HG02759 (cell line): ENCODE measurements at regions not wholly inside any gene's neighbourhood (a gene's known extent, or its start where the extent isn't known, plus 50 kb on each side); places are given as distances from the start of the nearest gene placed in this dataset.

ENCODE experiments used
- ATAC-seq: cut with Tn5 transposase; IDR thresholded peaks from one replicate; pipeline ENCODE4 v1.9.1; 2021; ENCODE audit warnings: mild to moderate bottlenecking, moderate library complexity; ENCODE audit not compliant: unreplicated experiment

GRCh38 chr11:97968071-97968470 lies 1052.7 kb upstream of the CNTN5 start:
- ATAC-seq: no peak

DNA sequence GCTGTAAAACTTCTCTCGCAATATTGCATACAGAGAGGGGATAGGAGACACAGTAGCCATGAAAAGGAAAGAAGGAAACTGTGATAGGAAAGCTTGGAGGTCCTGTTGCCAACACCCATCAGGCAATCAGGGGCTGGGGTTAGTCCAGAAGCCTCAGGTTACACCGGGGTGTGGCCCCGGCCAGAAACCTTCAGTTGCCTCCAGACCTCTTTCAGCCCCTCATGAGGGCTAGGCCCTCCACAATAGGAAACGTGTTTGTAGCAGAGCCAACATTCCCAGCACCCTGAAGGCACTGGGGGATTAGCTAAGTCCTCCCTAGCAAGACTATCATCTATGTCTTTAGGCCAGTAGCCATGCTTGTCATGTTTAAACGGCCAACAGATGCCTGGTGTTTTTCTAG lies 1048.0 kb upstream of the CNTN5 start:
- ATAC-seq: no peak

DNA sequence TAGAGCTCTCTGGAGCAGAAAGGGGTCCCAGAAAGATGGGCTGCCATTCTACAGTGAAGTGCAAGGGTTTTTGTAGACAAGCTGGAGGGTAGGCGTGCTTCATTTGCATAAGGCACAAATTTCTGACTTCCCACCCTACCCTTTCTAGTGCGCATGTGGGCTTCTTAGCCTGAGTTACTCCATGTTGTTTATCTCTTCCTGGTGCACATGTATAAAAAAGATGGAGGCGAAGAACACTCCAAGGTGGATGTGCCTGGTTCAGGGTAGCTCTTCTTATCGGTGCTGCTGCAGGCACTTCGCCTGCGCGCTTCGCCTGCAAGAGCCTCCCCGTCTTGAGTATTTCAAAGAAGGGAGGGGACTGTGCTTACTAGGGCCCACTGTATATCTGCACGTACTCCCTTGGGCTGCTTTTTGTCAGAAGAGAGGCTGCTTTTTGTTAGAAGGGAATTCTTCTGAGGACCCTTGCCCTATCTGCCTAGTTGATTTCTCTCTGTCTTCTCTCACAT lies 1047.3 kb upstream of the CNTN5 start:
- no peak for ATAC-seq

DNA sequence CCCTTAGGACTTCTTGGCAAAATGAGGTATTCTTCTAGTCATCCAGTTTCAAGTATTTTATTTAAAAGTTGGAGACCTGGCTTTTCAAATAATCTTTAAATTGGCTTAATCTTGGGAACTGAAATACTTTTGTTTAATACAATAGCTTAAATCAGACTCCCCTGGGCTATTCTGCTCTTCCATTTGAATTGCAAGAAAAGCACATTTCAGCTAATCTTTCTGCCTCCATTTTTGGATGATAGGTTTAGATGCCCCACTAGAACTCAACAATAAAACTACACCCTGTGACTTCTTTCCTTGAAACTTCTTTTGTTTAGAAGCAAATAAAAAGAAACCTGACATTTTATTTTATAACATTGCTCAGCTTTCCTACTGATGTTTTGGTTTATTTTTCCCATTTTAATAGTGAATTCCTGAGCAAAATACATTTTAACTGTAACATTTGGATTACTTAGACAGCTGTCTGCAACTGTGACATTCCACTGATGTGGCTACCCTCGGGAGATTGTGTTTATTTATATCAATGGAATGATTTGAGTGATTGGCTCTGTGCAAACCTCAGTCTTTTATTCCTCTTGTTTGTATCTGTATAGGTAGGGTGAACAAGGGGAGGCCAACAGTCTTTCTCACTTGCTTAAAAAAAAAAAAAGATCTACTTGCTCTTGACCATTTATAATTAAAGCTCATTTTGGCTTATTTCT lies 1045.8 kb upstream of the CNTN5 start:
- ATAC-seq: no peak

DNA sequence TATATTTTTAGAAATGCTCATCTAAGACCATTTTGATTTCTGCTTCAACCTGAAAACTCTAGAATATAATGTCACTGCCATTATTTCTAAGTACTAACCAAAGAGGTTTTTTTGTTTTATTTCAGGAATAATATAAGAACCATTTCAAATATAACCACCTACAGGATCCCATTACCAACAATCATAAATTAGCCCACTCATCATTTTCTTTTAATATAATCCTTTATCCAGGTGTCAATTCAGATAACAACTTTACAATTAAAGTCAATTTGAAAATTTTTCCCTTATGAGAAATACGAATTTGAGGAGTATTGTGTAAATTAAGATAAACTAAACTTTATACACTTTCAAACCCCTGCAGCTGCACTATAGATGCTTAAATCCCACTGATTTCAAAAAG lies 1043.0 kb upstream of the CNTN5 start:
- ATAC-seq: no peak

DNA sequence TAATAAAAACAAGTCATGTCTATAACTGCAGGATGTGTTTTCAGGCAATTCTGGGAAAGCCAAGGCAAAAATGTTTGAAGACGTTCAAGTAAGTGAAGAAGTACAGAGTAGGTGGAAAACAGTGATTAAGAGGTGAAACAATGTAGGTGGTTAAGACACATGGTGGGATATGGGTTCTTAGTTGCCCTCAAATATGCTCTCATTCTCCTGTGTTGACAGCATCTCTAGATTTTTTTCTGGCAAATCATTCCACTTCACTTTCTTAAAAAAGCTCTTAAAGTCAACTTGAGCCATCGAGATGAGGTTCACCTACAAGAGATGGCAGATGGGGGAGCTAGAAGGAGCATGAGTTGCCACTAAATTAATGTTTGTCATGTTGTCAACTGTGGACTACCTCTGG lies 1041.0 kb upstream of the CNTN5 start:
- ATAC-seq: no peak

GRCh38 chr11:97982512-97982911 lies 1038.2 kb upstream of the CNTN5 start:
- ATAC-seq: no peak

- ATAC-seq: no peak
Measured at GRCh38 chr11:97989121-97989520, 1031.6 kb upstream of the CNTN5 start.

- no peak for ATAC-seq
Measured at GRCh38 chr11:97990162-97990920, 1030.4 kb upstream of the CNTN5 start.

DNA sequence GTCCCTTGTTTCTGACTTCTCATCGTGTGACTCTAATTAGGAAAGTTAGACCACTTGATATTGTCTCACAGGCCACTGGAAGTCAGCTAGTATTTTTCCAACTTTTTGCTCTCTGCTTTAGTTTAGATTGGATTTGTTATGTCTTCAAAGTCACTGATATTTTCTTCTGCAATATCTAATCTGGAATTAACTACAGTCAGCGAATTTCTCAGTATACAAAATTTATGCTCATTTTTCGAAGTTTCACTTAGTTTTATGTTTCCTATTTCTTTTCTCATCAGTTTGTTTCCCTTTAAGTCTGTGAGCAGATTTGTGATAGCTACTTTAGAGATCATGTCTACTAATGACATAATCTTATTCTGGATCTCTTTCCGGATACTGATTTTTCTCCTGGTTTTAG lies 1027.2 kb upstream of the CNTN5 start:
- ATAC-seq: no peak

DNA sequence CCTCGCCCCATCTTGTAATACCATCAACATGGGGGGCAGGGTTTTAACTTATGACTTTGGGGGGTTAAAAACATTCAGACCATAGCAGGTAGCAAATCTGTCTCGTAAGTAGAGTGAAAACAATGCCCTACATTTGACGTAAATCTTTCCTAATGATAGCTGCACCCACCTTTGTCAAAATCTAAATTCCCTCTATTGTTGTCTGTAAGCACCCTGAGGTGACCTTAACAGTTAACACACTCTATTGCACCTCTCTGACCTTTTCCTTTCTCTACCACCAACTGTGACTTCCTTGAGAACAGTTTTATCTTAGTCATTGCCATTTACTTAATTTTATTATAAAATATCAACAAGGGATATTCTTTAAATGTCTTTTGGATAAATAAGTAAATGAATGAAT lies 1024.9 kb upstream of the CNTN5 start:
- no peak for ATAC-seq

GRCh38 chr11:97996762-97997161 lies 1024.0 kb upstream of the CNTN5 start:
- no peak for ATAC-seq

- ATAC-seq: no peak
Measured at GRCh38 chr11:98003606-98004371, 1017.0 kb upstream of the CNTN5 start.

DNA sequence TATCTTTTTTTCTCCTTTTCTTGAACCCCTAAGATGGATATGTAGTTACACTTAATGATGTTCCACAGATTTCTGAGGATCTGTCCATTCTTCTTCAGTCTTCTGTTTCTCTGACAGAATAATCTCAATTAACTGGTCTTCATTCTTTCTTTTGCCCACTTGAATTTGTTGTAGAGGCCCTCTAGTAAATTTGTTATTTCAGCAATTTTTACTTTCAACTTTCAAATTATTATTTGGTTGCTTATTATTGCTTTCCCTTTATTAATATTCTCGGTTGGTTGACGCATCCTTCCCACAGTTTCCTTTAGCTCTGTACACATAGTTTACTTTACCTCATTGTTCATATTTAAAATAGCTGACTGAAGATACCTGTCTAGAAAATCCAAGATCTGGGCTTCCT lies 1013.7 kb upstream of the CNTN5 start:
- ATAC-seq: no peak

DNA sequence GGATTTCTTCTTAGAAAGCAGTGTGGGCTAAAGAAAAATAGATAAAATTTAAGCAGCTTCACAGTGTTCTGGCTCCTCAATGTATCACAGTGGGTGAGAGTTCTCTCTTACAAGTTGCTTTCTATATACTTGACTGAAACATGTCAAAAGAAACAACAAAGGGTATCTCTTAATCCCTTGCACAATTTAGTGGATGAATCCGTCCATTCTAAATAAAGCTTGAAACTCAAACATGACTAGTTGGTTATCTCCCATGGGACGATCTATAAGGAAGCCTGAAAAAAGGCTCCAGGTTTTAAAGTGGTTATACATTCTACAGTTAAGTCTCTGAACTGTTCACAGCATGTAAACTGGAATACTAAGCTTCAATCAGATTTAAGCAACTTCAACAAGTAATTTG lies 993.1 kb upstream of the CNTN5 start:
- no peak for ATAC-seq

DNA sequence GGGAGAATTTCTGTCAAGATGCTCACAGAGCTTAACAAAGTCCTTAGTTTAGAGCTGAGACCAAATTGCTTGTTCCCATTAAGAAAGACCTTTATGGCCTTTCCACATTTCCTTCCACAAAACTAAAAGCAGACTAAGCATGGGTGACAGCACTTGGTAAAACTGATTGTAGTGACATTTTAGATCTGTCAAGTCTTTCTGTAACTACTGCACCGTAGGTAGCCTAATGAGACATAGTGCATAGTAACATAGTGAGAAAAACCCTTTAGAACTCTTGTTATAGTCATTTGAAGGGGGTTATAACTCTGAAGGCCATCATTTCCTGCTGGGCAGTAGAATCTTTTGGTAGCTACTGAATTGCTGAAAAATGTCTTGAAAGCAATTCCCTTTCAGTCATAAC lies 990.9 kb upstream of the CNTN5 start:
- ATAC-seq: no peak

DNA sequence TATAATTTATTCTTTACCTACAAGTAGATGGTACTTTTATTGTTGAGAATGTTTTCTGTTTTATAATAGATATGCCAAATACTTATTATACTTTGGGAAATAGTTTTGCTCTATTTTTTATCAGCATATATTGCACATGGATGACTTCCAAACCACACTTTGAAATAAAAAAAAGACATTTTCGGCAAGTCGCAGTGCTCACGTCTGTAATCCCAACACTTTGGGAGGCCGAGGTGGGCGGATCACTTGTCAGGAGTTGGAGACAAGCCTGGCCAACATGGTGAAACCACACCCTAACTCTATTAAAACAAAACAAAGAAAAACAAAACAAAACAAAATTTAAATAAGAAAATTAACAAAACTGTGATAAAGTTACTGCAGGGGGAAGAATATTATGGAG lies 983.9 kb upstream of the CNTN5 start:
- ATAC-seq: no peak

DNA sequence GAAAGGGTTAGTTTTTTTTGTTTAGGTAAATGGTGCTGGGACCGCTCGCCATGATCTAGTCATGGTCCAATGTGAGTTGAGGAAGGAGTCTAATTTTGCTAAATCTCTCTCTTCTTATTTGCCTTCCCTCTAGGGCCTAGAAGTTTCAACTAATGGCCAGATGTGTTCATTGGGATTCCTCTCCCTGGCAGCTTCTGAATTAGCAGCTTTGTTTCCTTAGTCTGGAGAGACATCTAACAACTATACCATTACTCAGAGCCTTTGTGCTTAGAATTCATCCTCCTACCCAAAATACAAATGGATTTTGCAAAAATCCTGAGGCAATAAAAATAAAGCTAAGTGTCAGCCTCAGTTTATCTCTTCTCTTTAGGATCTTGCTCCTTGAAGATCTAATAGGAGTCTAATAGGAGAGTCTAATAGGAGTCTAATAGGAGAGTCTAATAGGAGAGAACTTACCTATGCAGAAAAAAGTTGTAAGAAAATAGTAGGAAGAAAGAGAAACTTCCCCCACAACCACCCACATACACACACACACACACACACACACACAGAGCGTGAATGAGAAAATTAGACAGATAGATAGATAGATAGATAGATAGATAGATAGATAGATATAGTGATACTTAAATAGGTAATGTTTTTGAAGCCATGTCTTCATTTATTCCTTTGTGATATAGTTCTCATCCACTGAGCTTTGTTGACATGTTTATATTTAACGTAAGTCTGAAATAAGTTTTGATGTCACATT lies 980.5 kb upstream of the CNTN5 start:
- ATAC-seq: no peak

DNA sequence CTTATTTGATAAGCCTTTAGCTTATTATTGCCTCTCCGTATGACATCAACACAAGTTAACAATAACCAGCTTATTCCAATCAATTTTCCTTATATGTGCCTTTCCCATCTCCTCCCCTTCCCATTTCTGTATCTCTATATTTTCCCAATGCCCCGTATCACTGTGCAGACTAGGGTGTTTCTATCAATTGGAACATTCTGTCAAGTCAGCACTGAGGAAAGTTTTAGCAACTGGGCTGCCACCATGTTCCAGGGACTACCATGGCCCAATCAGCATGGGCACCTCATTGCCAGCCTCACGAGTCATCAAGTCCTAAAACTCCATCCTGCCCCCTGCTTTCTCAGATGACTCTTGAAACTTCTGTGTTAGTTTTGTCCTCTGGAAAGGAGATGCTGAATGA lies 973.1 kb upstream of the CNTN5 start:
- no peak for ATAC-seq

DNA sequence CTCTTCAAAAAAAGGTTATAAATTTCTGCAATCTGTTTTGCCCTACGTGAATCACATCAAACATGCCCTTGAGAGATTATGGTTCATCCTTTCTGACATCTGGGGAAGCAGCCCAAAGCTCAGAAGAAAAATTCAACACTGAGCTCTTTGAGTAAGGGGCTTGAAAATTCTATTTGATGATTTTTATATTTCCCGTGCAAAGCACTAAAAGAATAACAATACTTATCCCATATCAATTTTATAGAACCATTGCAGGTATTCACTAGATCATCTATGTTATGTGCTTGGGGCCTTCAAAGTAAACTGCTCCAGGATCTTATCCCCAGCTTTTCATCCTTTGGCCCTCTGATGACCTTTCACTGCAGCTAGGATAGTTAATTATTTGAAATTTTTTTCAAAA lies 966.9 kb upstream of the CNTN5 start:
- ATAC-seq: no peak

DNA sequence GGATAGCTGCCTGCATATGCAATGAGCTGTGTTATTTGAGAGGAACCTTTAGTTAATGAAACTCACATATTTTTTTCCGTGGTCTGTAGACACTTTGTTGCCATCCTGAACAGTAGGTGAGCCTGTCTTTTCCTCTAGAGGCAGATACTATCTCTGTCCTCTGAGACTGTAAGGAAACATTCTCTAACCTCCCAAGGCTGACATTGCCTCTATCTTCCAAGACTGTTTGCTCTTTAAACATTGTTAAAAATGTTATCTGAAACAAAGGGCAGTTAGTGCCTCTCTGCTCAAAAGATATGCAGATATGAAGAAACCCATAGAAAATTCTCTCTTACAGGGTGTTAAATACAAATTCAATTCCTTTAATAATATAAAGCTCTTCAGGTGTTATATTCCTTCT lies 963.8 kb upstream of the CNTN5 start:
- ATAC-seq: no peak
